ENCODE measurements at regions not wholly inside any gene's neighbourhood (a gene's known extent, or its start where the extent isn't known, plus 50 kb on each side); places are given as distances from the start of the nearest gene placed in this dataset.

DNA sequence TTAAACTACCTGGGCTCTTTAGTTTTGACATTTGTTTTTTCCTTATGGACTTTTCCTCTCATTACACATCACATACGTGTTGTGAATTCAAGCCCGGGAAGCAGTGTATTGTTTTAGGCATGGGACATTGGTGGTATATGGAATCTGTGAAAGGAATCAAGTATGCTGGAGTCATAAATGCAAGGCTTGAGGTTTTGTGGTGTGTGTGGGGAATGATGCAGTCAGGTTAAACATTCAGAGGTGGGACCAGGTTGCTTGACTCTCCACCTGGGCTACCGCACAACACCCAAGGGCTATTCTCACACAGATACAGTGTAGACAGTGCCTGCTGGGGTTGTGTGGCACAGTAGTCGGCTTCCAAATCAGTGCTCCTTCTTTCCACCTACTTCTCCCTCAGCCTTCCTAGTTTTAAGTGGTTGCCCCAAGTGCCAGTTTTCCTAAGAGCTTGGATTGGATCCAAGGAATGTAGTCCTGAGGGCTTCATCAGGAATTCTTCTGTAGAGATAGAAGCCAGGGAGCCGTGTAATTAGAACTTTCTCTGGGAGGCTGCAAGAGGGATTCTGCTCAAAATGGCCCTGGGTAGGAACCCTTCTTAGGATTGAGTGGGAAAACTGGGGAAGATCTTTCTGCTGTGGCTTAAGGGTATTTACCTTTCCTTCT lies 243.7 kb downstream of the C12orf75 start:
- TF ChIP-seq, protein P1, sequence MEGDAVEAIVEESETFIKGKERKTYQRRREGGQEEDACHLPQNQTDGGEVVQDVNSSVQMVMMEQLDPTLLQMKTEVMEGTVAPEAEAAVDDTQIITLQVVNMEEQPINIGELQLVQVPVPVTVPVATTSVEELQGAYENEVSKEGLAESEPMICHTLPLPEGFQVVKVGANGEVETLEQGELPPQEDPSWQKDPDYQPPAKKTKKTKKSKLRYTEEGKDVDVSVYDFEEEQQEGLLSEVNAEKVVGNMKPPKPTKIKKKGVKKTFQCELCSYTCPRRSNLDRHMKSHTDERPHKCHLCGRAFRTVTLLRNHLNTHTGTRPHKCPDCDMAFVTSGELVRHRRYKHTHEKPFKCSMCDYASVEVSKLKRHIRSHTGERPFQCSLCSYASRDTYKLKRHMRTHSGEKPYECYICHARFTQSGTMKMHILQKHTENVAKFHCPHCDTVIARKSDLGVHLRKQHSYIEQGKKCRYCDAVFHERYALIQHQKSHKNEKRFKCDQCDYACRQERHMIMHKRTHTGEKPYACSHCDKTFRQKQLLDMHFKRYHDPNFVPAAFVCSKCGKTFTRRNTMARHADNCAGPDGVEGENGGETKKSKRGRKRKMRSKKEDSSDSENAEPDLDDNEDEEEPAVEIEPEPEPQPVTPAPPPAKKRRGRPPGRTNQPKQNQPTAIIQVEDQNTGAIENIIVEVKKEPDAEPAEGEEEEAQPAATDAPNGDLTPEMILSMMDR (IDR thresholded peaks at IDR 0.05): no peak
- no peak for TF ChIP-seq POLR2A (IDR thresholded peaks at IDR 0.05)
